HG03571 (cell line): ENCODE measurements at regions not wholly inside any gene's neighbourhood (a gene's known extent, or its start where the extent isn't known, plus 50 kb on each side); places are given as distances from the start of the nearest gene placed in this dataset.
"Not testable (repeated sequence)": the region's sequence is repeated elsewhere in the genome, so short reads cannot be mapped to it uniquely, and the experiment has no call there.

Source experiments
- ATAC-seq: cut with Tn5 transposase; IDR thresholded peaks from one replicate; pipeline ENCODE4 v1.9.1; 2021; ENCODE audit not compliant: unreplicated experiment

DNA sequence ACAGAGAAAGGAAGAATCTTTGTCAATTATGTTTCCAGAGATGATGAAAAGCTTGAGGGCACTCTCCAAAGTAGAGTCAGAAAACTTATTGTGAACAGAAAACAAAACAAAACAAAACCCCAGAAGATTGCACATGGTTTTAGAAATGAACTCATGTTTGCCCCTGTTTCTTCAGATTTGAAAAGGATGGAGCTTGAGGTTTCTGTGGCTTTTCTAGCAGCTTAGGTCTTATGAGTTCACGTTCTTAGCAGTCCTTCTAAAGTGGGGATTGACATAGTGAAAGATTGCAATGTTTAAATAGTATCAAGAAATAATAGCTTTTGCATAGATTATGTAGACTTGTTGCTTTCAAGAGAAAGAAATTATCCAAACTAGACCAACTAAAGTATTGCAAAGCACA lies 421.8 kb downstream of the GBA3 start:
- no peak for ATAC-seq

DNA sequence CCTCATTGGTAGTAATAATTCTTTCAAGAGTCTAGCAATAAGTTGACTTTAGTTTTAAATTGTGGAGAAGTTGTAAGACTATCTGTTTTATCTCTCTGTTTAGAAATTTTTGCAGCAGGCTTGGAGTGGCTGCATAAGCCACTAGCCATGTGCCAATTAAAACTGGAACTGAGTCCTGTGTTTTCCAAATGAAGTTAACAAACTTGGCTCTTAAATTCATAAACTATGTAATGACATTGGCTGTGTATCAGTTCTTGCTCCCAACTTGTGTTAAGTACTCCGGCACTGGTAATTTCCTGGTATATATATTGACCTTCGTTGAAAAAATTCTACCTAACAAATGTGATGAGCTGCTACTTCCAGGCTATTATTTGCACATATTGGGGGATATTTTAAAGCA lies 420.4 kb downstream of the GBA3 start:
- no peak for ATAC-seq

DNA sequence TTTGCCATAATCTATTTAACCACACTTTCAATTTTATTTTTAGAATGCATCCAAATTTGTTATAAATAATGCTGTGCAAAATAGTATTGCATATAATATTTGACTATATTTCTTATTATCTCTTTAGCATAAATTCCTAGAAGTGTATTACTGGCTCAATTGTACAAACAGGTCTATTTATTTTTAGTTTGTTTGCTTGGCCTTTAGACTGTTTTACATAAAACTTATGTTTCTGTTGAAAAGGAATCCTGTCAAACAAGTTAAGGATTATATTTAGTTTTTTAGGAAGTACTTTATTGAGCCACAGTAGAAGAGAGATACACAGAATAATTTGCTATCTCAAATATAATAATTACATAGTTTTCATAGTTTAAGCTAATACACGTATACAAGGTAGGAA lies 413.8 kb downstream of the GBA3 start:
- ATAC-seq, result no peak

DNA sequence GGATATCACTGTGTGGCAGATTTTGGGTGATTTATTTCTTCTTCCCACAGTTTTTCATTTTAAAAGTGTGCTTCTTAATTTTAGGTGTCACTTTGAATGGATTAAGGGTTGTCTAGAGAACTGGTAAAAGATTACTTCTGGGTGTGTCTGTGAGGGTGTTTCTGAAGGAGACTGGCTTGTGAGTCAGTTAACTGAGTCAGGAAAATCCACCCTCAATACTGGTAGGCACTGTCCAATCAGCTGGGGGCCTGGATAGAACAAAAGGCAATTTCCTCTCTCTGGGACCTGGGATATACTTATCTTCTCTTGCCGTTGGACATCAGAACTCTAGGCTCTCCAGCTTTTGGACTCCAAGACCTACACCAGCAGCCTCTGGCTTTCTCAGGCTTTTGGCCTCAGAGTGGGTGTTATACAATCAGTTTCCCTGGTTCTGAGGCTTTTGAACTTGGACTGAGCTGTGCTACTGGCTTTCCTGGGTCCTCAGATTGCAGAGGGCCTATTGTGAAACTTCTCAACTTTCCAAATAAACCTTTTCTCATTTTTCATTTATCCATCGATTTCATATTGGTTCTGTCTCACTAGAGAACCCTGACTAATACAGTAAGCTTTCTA lies 413.1 kb downstream of the GBA3 start:
- no peak for ATAC-seq

DNA sequence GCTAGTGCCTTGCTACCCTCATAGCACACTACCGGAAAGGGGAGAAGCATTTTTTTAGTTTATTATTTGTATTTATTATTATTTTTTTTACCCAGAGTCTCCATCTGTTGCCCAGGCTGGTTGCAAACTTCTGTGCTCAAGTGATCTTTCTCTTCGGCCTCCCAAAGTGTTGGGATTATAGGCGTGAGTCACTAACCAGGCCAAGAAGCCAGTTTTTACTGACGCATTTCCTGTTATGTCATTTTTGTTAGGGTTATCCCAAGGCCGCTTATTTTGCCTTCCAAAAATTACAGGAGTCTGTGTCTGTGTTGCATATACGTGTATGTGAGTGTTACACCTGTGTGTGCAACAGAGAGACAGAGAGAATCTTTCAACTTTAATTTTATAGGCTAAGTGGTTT lies 404.5 kb downstream of the GBA3 start:
- no peak for ATAC-seq

DNA sequence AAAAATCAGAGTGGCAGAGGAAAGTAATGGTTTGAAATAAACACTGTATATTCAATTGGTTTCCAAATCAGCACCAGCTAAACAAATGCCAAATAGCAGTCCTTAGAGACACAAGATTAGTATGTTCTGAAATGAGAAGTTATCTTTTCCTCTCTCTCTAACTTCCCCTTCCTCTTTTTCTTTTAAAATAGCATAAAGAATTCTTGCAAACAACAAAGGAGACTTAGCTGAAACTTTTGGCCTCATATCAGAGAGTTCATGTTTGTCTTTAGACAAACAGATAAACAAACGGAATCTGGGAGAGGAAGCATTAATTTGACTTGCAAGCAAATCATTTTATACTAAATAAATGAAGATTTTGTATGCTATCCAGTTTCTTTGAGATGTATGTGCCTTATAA lies 399.0 kb downstream of the GBA3 start:
- ATAC-seq, result no peak

DNA sequence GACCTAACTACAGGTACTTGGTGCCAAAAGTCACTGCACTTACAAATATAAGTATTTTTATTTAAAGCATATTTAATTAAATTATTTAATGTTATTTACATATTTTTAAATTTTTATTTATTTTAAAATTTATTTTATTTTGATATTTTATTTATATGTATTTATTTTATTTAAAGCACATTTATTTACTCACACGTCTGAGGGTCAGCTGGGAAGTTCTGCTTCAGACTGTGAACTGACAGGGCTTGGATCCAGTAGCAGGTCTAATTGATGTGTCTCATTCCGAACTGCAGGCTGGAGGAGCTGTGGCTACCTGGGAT lies 392.5 kb downstream of the GBA3 start:
- no peak for ATAC-seq

DNA sequence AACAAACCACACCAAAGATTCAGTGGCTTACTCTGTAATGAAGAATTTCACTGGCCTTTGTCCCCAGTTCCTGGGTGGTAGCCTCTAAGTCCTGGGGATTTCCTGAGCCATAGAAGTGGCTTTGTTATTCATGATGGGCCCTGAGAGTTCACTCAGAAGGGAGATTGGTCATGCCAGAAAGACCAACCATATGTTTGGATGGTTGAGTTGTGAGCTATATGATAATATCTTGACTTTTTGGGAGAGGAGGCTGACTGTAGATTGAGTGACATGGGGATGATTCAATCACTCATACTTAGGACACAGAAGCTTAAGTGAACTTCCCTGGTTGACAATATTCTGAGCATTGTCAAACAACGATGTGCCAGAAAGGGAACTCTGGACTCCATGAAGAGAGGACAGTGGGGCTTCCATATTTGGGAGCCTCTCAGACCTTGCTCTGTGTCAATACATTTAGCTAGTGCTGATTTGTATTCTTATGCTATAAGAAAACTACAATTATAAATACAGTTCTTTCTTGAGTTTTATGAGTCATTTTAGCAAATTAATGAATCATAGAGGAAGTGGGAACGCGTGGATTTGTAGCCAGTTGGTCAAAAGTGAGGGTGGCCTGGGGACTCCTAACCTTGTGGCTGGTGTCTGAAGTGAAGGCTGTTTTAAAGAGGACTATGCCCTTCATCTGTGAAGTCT lies 392.0 kb downstream of the GBA3 start:
- ATAC-seq, result no peak

DNA sequence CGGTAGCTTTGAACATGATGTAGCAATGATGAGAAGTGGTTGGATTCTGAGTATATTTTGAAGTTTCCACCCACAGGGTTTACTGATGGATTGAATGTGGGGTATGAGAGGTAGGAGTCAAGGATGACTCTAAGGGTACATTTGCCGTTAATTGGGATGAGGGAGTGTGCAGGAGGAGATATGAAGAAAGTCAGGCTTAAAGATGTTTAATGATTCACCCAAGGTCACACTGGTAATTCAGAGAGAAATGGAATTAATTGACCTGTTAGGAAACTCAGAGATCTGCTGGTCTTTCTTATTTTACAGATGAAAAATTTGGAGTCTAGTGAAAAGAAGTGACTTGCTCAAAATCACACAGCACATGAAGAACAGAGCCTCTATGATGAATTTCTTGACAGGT lies 390.7 kb downstream of the GBA3 start:
- ATAC-seq, result no peak

DNA sequence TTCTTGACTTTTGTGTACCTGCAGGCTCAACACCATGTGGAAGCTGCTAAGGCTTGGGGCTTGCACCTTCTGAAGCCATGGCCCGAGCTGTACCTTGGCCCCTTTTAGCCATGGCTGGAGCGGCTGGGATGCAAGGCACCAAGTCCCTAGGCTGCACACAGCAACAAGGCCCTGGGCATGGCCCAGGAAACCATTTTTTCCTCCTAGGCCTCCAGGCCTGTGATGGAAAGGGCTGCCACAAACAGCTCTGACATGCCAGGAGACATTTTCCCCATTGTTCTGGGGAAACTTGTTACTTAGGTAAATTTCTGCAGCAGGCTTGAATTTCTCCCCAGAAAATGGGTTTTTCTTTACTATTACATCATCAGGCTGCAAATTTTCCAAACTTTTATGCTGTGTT lies 387.4 kb downstream of the GBA3 start:
- not testable (repeated sequence) for ATAC-seq

DNA sequence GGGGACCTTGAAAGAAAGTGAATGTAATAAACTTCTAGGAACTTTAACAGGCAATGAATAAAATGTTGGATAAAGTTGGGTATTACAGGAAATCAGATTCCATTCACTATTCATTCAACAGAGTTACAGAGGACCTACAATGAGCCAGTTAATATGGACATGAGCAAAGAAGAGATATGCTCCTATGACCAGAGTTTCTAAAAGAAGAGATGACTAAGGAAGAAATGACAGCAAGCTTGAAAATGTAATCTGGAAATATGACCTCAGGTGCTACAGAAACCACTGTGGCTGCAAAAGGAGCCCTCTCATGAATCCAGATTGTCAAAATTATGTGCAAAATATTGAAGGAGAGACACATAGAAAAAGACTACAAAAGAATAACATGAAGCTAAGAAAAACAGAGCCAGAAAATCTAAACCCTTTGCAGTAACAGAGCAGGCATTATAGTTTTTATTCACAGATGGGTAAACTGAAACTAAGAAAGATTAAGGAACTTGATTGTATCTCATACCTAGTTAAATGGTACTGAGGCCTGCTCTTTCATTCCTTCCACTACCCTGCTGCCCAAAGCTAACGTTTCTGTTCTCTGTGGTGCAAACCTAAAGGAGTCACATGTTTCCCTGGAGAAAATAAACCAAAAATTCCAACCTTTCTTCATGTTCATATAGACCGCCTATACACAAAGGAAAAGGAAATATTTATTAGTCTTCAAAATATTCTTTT lies 378.3 kb downstream of the GBA3 start:
- ATAC-seq, result no peak

DNA sequence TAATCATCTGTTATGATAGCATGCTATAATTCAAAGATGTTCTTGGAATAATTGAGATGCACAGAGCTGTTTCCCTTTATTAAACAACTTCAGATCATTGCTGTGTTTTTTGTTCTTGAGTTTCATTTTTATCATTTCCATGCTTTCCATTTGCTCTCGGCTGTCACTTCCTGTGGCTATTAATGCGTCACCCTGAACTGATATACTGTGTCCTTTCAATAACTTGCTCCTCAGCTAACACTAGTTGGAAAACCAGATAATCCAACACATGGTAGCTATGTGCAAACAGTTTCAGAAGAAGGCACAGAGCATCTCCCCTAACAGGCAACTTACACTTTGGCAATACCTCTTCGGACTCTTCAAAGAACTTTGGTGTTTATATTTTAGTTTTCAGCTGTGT lies 376.0 kb downstream of the GBA3 start:
- no peak for ATAC-seq

DNA sequence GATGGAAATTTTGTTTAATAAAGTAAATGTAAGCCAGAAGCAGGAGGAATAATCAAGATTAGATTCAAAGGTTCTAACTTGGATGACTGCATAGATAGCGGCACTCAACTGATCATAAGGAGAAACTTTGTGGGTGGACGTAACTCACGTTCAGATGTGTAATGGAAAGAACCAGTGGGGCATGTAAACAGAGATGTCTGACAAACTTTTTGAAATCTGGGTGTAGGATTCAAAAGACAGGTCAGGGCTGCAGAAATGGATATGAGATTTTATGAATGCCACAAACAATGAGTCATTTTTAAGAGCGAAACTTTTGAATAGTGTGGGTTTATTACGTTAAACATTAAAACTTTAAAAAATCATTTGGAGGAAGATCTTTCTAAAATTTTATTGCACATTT lies 375.6 kb downstream of the GBA3 start:
- no peak for ATAC-seq

DNA sequence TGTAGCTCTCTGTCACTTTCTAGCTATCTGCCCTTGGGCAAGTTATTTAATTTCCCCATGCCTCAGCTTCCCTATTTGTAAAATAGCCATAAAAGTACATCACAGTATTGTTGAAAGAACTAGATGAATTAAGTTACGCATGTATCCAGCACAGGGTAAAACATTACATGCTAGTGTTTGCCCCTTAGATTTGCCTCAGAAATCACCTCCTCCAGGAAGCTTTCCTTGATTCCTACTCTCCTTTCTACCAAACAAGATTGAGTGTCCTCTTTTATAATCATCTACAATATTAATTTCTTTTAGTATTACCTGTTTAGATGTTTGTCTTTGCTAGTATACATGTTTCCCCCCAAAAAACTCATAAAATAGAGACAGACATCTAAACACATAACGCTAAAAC lies 369.5 kb downstream of the GBA3 start:
- no peak for ATAC-seq

DNA sequence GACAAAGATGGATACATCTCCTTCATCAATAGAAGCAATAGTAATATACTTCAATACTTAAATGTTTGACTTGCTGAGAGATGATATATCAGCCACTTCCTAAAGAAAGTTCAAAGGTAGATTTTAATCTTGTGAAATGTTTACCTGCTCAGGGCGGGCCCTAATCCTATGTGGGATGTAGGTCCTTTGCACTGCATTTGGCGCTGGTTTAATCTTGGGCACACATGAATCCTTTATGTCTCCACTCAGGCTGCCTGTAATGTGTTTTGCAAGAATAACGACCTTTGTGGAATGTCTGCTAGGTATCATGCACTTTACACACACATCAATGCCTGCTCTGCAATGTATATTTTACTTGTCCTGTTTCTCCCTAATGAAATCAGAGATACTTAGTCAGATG lies 368.7 kb downstream of the GBA3 start:
- ATAC-seq, result no peak

DNA sequence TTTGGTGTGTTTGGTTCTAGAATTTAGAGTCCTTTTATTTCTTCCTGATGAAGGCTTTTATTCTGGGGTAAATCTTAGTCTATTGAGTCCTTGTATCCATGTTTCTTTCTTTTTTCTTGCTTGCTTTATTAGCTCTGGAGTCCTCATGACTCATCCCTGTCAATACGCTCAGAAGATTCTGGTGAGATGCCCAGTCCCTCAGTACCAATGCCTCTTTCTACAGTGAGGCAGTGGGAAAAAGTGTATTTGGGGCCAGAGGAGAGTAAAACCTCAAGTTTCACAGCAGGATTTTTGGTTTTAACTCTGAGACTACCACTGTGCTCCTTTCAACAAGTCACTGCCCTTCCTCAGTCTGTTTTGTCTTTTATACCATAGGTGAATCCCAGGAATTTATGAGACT lies 368.0 kb downstream of the GBA3 start:
- no peak for ATAC-seq

DNA sequence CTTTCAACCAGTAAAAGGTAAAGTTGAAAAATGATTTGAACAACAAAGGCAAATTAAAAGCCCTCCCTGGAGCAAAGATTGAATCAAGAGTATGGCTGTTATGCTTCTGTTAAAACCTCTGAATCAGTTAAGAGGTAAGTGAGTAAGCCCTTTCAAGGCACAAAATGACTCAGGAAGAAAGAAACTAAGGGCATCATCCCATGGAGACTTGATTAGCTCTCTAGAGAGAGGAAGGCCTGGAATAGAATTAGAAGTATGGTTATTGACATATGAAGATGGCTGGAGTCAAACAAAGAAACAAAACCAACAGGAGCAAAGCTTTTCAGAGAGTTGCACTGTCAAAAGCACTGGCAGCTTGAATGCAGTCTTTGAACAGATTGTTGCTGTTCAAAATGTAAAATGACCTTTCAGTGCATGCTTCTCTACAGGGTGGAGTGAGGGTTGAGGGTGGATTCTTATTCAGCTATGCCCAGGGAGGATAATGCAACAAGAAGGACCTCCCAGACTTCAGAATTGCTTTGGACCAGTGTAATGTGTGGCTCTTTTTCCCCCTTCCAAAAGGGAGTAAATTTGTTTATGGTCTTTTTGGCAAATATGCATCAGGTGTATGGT lies 365.5 kb downstream of the GBA3 start:
- ATAC-seq, result no peak

DNA sequence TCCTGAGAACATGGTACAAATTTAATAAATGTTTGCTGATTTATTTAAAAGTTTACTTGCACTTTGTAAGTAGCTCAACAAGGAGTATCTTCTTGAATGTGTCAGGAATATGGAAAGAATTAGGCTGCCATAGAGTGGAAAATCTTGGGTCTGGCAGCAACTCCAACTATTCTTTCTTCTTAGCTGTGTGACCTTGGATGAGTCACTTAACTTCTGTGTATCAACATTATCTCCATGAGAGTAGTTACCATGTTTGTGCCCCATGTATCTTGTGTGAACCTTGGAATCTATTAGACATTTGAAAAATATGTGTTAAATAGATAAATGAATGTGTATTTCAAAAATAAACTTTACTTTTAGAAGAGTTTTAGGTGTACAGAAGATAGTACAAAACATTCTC lies 348.8 kb downstream of the GBA3 start:
- ATAC-seq, result no peak

DNA sequence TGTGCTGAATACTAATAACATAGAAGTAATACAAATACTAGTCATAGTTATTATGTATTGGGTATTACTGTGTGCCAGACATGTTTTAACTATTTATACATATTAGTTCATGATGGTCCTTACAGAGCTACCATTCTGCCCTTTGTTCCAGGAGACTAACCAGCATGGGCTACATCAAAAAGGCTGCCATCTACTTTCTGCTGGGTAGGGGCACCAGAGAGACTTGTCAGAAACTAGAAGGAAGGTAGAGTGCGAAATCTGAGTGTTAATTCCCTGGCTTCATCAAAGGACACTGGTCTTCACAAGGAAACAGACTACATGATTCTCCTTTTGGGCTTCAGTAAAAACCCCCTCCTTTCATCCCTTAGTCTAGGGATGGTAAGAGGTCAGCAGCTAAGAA lies 347.8 kb downstream of the GBA3 start:
- no peak for ATAC-seq

DNA sequence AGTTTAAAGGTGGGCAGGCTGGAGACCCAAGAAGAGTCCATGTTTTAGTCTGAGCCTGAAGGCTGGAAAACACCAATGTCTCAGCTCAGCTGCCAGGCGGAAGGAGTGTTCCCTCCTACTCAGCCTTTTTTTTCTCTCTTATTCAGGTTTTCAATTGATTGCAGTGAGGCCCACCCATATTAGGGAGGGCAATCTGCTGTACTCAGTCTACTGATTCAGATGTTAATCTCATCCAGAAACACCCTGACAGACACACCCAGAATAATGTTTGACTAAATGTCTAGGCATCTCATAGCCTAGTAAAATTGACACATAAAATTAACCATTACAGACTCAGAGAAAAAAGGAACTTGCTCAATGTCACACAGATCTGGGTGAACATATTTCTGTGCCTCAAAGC lies 347.1 kb downstream of the GBA3 start:
- no peak for ATAC-seq

DNA sequence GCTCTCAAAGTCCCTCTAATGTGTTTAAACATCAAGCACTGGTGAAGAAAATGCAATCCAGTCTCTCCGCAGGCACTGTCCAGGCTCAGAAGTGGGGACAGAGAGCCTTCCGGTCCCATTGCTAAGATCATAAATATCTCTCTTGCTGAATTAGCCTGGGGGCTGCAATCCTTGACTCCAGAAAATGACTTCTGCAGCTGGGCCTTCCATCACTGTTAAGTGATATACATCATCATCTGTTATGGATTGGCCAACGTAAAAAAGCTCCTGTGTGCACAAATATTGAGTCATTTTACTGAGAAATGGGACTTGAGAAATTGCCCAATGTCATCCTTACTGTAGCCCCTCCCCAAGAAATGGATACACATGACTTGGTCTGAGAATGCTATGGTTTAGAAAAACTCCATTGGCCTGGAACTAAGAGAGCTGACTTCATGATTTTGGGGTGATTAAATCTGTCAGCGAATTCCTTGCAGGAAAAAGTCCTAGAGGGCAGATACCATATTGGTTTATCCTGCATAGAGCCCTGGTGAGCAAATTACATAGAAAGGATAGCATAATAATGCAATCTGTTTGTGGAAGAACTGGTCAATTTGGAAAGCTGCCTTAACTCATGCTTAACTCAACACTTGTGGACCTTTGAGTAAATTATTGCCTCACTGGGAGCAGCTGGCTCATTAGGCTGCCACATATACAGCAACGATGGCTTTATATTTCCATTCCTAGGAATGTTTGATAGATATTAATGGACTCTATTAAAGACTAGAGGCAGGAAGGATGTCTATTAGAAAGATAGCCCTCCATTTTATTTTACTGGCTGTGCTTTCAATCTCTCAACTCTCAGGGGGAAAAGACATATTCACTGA lies 346.1 kb downstream of the GBA3 start:
- no peak for ATAC-seq
